Activated CD4-positive, alpha-beta T cell treated with anti-CD3 and anti-CD28 coated beads for 48 hours (primary cell): ENCODE measurements at regions not wholly inside any gene's neighbourhood (a gene's known extent, or its start where the extent isn't known, plus 50 kb on each side); places are given as distances from the start of the nearest gene placed in this dataset.

Experiments
- DNase-seq: peaks from one replicate; pipeline ENCODE4 v3.0.0-alpha.2; 2020

- DNase-seq, result peak; percentile 57
Measured at GRCh38 chr14:100440207-100440631, 117.1 kb downstream of the SLC25A47 start.

GRCh38 chr14:100440758-100441203, 117.6 kb downstream of the SLC25A47 start:
- DNase-seq, result no peak

GRCh38 chr14:100441271-100441947, 118.3 kb downstream of the SLC25A47 start:
- no peak for DNase-seq

- DNase-seq, result no peak
Measured at GRCh38 chr14:100442036-100442435, 118.9 kb downstream of the SLC25A47 start.

GRCh38 chr14:100442498-100443490, 119.7 kb downstream of the SLC25A47 start:
- no peak for DNase-seq

GRCh38 chr14:100443603-100444002, 120.5 kb downstream of the SLC25A47 start:
- no peak for DNase-seq

- DNase-seq, result no peak
Measured at GRCh38 chr14:100445436-100446088, 122.4 kb downstream of the SLC25A47 start.

- DNase-seq, result peak; percentile 44
Measured at GRCh38 chr14:100446572-100446971, 123.4 kb downstream of the SLC25A47 start.

GRCh38 chr14:100448376-100448775, 125.2 kb downstream of the SLC25A47 start:
- no peak for DNase-seq

GRCh38 chr14:100449225-100449987, 126.3 kb downstream of the SLC25A47 start:
- DNase-seq, result no peak

GRCh38 chr14:100450049-100450448, 126.9 kb downstream of the SLC25A47 start:
- DNase-seq, result no peak

- no peak for DNase-seq
Measured at GRCh38 chr14:100450736-100451135, 127.6 kb downstream of the SLC25A47 start.

- no peak for DNase-seq
Measured at GRCh38 chr14:100451264-100451663, 128.1 kb downstream of the SLC25A47 start.

- no peak for DNase-seq
Measured at GRCh38 chr14:100453930-100454329, 130.8 kb downstream of the SLC25A47 start.

- DNase-seq, result no peak
Measured at GRCh38 chr14:100454437-100454836, 131.3 kb downstream of the SLC25A47 start.

GRCh38 chr14:100463937-100464336, 123.3 kb downstream of the BEGAIN start:
- DNase-seq, result no peak

GRCh38 chr14:100466111-100466856, 120.9 kb downstream of the BEGAIN start:
- DNase-seq, result no peak

GRCh38 chr14:100467046-100467750, 120.0 kb downstream of the BEGAIN start:
- no peak for DNase-seq

- no peak for DNase-seq
Measured at GRCh38 chr14:100467939-100468338, 119.3 kb downstream of the BEGAIN start.

- no peak for DNase-seq
Measured at GRCh38 chr14:100468557-100468956, 118.7 kb downstream of the BEGAIN start.
